Activated naive CD8-positive, alpha-beta T cell treated with anti-CD3 and anti-CD28 coated beads, Interleukin-2, amount 10 ng/mL, durations not matched to agents 7 days and 5 days (primary cell): ENCODE measurements at regions not wholly inside any gene's neighbourhood (a gene's known extent, or its start where the extent isn't known, plus 50 kb on each side); places are given as distances from the start of the nearest gene placed in this dataset.
"Not testable (repeated sequence)": the region's sequence is repeated elsewhere in the genome, so short reads cannot be mapped to it uniquely, and the experiment has no call there.

Experiments
- ATAC-seq: fragments of 150-1000 bp; cut with Tn5 transposase; one replicate; pipeline ENCODE4 v1.10.0; 2021; ENCODE audit warnings: low read depth, moderate library complexity
- POLR2A ChIA-PET: fragments of 350-600 bp; sonication (Branson Sonifier 250); formaldehyde crosslinking; loops from one replicate; lab custom pipeline; 2021; ENCODE audit warnings: antibody characterized with exemption; lab: Charles Lee
- DNase-seq: peaks from one replicate; pipeline ENCODE4 v3.0.0; 2021
- H3K27ac Mint-ChIP-seq: one replicate; pipeline ENCODE4 v1.8.0; 2022; ENCODE audit warnings: mild to moderate bottlenecking, mixed read lengths
- H3K27me3 Mint-ChIP-seq: one replicate; pipeline ENCODE4 v1.8.0; 2022; ENCODE audit warnings: mild to moderate bottlenecking, moderate library complexity, mixed read lengths
- H3K36me3 Mint-ChIP-seq: one replicate; pipeline ENCODE4 v1.8.0; 2021; ENCODE audit warnings: mild to moderate bottlenecking, mixed read lengths
- H3K4me1 Mint-ChIP-seq: one replicate; pipeline ENCODE4 v1.8.0; 2021; ENCODE audit warnings: mixed read lengths
- H3K4me3 Mint-ChIP-seq: one replicate; pipeline ENCODE4 v1.8.0; 2022; ENCODE audit warnings: mild to moderate bottlenecking, moderate library complexity, mixed read lengths
- H3K9me3 Mint-ChIP-seq: one replicate; pipeline ENCODE4 v1.8.0; 2021; ENCODE audit warnings: mixed read lengths

DNA sequence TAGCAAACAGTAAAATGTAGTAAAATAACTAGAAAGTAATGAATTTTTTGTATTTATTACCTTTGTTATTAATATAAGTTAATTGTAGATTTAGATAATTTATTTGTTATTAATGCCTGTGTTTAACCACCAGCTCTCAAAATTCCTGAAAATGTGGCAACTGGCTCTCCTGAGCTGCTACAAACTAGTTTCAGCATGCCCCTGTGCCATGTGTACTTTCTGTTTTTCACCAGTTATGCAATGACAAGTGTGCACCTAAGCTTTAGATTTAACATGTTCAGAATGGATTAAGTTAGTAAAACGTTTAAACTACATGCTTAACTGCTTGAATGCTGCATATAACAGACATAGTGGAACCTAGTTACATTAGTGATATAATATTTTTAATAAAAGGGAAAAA lies 88.1 kb downstream of the POSTN start:
- Mint-ChIP-seq H3K27me3 (no peaks in the 10 kb centered on the region), H3K9me3 (no peaks in the 10 kb centered on the region), H3K36me3 (no peaks in the 10 kb centered on the region), H3K4me1 (no peaks in the 10 kb centered on the region), H3K4me3 (no peak overlapping the region), H3K27ac (no peak overlapping the region)
- ATAC-seq (no peak), DNase-seq (no peak)
- POLR2A ChIA-PET = no interaction called here

GRCh38 chr13:37505531-37505930 lies 93.0 kb downstream of the POSTN start:
- DNase-seq (no peak), ATAC-seq (no peak)
- H3K4me3 Mint-ChIP-seq = no peak overlapping the region
- no peak overlapping the region for H3K27ac Mint-ChIP-seq
- H3K4me1 Mint-ChIP-seq = no peaks in the 10 kb centered on the region
- POLR2A ChIA-PET = no interaction called here
- peaks cover 2% of the 10 kb centered on the region for H3K9me3 Mint-ChIP-seq
- H3K36me3 Mint-ChIP-seq = no peaks in the 10 kb centered on the region
- no peaks in the 10 kb centered on the region for H3K27me3 Mint-ChIP-seq

- Mint-ChIP-seq H3K4me3 (no peak overlapping the region), H3K9me3 (peaks cover 2% of the 10 kb centered on the region), H3K27ac (no peak overlapping the region), H3K36me3 (no peaks in the 10 kb centered on the region), H3K4me1 (no peaks in the 10 kb centered on the region), H3K27me3 (no peaks in the 10 kb centered on the region)
- DNase-seq (no peak), ATAC-seq (no peak)
- POLR2A ChIA-PET = no interaction called here
Observed at GRCh38 chr13:37504251-37504650, 94.3 kb downstream of the POSTN start.

- H3K4me3 Mint-ChIP-seq = no peak overlapping the region
Observed at GRCh38 chr13:37503287-37503686, 95.3 kb downstream of the POSTN start.

DNA sequence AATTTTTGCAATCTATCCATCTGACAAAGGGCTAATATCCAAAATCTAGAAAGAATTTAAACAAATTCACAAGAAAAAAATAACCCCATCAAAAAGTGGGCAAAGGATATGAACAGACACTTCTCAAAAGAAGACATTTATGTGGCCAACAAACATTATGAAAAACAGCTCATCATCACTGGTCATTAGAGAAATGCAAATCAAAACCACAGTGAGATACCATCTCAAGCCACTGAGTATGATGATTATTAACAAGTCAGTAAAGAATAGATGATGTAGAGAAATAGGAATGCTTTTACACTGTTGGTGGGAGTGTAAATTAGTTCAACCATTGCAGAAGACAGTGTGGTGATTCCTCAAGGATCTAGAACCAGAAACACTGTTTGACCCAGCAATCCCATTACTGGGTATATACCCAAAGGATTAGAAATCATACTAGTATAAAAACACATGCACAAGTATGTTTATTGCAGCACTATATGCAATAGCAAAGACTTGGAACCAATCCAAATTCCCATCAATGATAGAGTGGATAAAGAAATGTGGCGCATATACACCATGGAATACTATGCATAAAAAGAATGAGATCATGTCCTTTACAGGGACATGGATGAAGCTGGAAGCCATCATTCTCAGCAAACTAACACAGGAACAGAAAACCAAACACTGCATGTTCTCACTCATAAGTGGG lies 96.1 kb downstream of the POSTN start:
- H3K27ac Mint-ChIP-seq, ATAC-seq, DNase-seq, H3K4me3 Mint-ChIP-seq, H3K9me3 Mint-ChIP-seq, H3K4me1 Mint-ChIP-seq, H3K36me3 Mint-ChIP-seq, H3K27me3 Mint-ChIP-seq, POLR2A ChIA-PET: not testable (repeated sequence)

More at GRCh38 chr13:37503287-37503686, 95.3 kb downstream of the POSTN start:
- DNase-seq = no peak
- H3K27ac Mint-ChIP-seq = no peak overlapping the region
- POLR2A ChIA-PET = no interaction called here
- no peaks in the 10 kb centered on the region for H3K36me3 Mint-ChIP-seq
- no peaks in the 10 kb centered on the region for H3K27me3 Mint-ChIP-seq
- ATAC-seq = no peak
- no peaks in the 10 kb centered on the region for H3K4me1 Mint-ChIP-seq
- peaks cover 5% of the 10 kb centered on the region for H3K9me3 Mint-ChIP-seq

- Mint-ChIP-seq H3K9me3 (peaks cover 5% of the 10 kb centered on the region), H3K4me1 (no peaks in the 10 kb centered on the region), H3K27ac (no peak overlapping the region), H3K4me3 (no peak overlapping the region), H3K27me3 (no peaks in the 10 kb centered on the region), H3K36me3 (no peaks in the 10 kb centered on the region)
- ATAC-seq (no peak), DNase-seq (no peak)
- POLR2A ChIA-PET = no interaction called here
Observed at GRCh38 chr13:37501187-37501586, 97.4 kb downstream of the POSTN start.

DNA sequence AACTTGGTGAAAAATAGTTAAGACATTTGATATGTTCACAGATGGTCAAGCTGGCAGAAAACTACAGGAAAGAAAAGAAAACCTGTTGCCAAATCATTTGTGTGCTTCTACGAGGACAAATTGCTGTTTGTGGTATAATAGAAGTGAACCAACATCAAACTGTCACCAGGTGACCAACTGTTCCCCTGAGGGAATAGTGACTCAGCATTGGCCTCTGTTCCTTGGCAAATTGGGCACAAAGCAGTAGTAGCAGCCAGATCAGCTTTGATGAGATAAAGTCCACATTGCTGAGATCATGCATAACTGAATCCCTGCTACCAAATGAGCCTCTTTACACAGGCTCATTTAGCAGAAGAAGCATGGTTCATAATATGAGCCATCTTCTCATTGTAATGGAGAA lies 103.5 kb downstream of the POSTN start:
- Mint-ChIP-seq H3K4me3 (no peak overlapping the region), H3K36me3 (no peaks in the 10 kb centered on the region), H3K27ac (no peak overlapping the region), H3K27me3 (no peaks in the 10 kb centered on the region), H3K9me3 (peaks cover 6% of the 10 kb centered on the region), H3K4me1 (no peaks in the 10 kb centered on the region)
- POLR2A ChIA-PET = no interaction called here
- no peak for DNase-seq
- no peak for ATAC-seq

GRCh38 chr13:37493775-37494174 lies 104.8 kb downstream of the POSTN start:
- H3K27me3 Mint-ChIP-seq = no peaks in the 10 kb centered on the region
- DNase-seq = no peak
- H3K4me1 Mint-ChIP-seq = no peaks in the 10 kb centered on the region
- POLR2A ChIA-PET = no interaction called here
- no peaks in the 10 kb centered on the region for H3K36me3 Mint-ChIP-seq
- peaks cover 4% of the 10 kb centered on the region for H3K9me3 Mint-ChIP-seq
- H3K4me3 Mint-ChIP-seq = no peak overlapping the region
- no peak for ATAC-seq
- no peak overlapping the region for H3K27ac Mint-ChIP-seq

DNA sequence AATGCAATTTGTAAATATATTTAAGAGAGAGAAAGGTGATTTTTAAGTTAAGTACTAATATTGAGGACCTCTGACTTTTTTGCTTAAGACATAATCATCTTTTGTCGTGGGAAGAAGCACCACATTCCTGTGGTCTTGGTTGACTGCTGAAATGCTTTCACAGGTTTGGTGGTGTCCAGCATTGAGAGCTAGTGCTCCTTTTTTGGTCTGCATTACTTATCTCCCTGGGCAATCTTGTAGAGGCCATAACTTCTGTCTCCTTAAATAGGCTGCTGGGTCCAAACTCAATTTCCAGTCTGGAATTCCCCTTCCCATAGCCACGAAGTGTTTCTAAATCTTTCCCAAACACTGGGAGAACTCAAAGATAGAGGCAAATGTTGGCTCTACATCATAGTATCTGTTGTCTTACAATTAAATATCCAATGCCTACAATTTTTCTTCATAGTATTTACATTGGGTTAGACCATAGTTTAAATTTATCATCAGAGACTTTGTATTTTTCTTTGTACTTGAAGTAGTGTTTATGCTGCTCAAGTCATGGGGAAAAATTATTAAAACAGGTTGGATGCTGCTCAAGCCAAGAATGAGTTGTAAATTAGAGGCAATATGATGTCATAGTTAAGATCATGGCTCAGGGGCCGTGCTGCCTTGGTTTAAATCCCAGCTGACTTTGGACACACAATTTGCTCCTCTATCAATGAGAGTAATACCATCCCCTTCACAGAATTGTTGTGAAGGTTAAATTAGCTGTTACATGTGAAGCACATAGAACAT lies 105.6 kb downstream of the POSTN start:
- ATAC-seq = no peak
- Mint-ChIP-seq H3K36me3 (no peaks in the 10 kb centered on the region), H3K4me1 (no peaks in the 10 kb centered on the region), H3K27ac (no peak overlapping the region), H3K4me3 (no peak overlapping the region), H3K9me3 (peaks cover 2% of the 10 kb centered on the region), H3K27me3 (no peaks in the 10 kb centered on the region)
- POLR2A ChIA-PET = no interaction called here
- DNase-seq = no peak

DNA sequence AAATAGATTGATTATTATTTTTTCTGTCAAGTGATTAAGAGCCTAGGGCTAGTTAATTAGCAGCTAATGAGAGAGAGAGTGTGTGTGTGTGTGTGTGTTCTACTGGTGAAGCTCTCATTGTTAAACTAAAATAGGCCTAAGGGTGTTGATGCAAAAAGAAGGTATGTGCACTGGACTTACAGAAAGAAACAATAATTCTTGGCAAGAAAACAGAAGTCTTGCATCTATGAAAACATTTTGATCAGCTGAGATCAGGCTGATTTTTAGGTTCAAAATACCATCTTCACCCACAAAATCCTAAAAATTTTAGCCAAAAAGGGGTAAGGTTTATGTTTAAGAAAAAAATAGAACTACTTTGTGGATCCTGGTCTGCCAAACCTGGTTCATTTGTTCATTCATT lies 106.5 kb downstream of the POSTN start:
- Mint-ChIP-seq H3K27ac (no peak overlapping the region), H3K36me3 (no peaks in the 10 kb centered on the region), H3K27me3 (no peaks in the 10 kb centered on the region), H3K4me1 (no peaks in the 10 kb centered on the region), H3K9me3 (peaks cover 2% of the 10 kb centered on the region), H3K4me3 (no peak overlapping the region)
- DNase-seq = no peak
- POLR2A ChIA-PET = no interaction called here
- ATAC-seq = no peak

DNA sequence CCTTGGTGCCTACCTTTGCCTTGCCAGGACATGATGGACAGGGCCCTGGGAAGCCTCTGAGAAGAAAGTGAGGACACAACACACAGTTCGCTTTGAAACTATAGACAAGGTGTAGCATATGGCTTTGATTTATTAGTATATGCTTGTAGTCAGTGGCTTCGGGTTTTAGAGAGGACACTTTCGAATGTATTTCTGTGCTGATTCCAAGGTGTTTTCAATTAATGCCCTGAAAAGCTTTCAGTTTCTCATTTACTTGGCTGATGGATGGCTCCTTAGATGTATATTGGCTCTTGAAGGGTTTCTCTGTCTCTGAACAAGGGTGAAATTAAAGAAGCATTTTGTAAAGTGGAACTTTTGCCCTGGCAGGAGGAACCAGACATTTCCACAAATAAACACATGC lies 106.9 kb downstream of the POSTN start:
- POLR2A ChIA-PET = no interaction called here
- H3K4me3 Mint-ChIP-seq = no peak overlapping the region
- no peaks in the 10 kb centered on the region for H3K4me1 Mint-ChIP-seq
- H3K27me3 Mint-ChIP-seq = no peaks in the 10 kb centered on the region
- ATAC-seq (no peak), DNase-seq (no peak)
- H3K9me3 Mint-ChIP-seq = peaks cover 4% of the 10 kb centered on the region
- no peaks in the 10 kb centered on the region for H3K36me3 Mint-ChIP-seq
- H3K27ac Mint-ChIP-seq = no peak overlapping the region

DNA sequence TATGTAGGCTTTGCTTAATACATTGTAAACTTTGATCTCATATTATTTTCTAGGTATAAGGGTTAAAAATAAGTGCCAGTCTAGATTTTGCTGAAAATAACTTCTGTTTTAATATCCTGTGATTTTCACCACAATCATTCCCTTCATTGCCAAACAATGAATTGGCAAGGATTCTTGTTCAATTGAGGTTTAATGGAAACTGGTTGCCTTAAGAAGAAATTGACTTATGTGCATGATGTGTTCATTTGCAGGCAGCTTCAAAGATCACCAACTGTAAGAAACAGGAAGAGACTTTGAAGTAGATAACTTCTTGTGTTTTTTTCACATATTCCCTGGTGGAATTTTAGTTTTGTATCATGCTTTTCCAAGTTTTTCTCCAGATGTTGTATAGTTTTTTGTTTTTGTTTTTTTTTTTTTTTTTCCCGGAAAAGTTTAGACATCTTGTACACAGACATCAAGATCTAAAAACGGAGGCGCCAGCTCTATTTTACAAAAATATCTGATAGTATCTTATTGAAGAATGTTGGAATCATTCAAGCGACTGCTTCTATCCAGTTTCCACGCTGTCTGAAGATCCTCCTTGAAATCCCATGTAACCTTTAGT lies 108.3 kb downstream of the POSTN start:
- POLR2A ChIA-PET = no interaction called here
- H3K9me3 Mint-ChIP-seq = peaks cover 6% of the 10 kb centered on the region
- no peaks in the 10 kb centered on the region for H3K36me3 Mint-ChIP-seq
- no peak for DNase-seq
- H3K27ac Mint-ChIP-seq = no peak overlapping the region
- H3K4me1 Mint-ChIP-seq = no peaks in the 10 kb centered on the region
- H3K27me3 Mint-ChIP-seq = no peaks in the 10 kb centered on the region
- ATAC-seq = no peak
- no peak overlapping the region for H3K4me3 Mint-ChIP-seq

DNA sequence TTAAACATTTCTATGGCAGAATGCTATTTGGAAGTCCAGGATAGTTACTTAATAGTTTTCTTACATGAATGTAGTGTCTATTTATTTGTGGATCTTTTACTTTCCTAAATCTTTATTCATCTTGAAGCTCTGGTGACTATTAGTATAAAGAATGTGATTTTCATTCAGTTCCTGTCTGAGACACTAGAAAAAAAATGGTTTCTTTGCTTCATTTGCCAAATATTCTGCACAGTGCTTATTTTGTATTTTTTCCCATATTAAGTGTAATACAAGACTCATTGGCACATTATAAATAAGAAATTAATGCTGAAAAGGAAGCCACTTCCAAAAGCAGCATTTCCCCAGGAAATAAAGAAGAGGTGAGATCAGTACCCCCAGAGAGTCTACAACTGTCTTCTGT lies 109.8 kb downstream of the POSTN start:
- H3K9me3 Mint-ChIP-seq = peaks cover 4% of the 10 kb centered on the region
- no peak for ATAC-seq
- no peak for DNase-seq
- H3K27ac Mint-ChIP-seq = no peak overlapping the region
- H3K4me3 Mint-ChIP-seq = no peak overlapping the region
- no peaks in the 10 kb centered on the region for H3K36me3 Mint-ChIP-seq
- POLR2A ChIA-PET = no interaction called here
- no peaks in the 10 kb centered on the region for H3K4me1 Mint-ChIP-seq
- H3K27me3 Mint-ChIP-seq = no peaks in the 10 kb centered on the region

DNA sequence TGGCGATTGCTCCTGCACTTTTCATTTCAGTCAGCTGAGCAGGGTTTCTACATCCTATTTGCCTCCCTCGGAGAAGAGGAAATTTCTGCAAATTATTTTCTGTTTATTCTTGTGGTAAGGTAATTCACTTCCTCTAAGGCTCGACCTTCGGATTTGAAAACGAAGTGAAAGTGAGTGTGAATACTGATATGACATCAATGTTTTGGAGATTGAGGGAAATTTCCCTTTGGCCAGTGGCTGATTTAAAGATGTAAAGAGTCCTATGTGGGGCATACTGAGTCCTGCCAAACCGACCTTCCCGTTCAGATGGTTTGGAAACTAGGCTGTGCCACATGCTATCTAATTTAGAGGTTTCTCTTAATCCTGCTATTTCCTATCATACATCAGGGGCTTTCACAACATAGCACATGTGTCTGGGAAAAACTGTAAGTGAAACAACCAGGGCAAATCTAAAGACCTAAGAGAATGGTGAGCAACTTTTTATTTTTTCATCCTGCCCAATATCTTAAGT lies 112.3 kb downstream of the POSTN start:
- Mint-ChIP-seq H3K27ac (no peak overlapping the region), H3K27me3 (no peaks in the 10 kb centered on the region)

More for the DNA sequence above, 112.3 kb downstream of the POSTN start:
- POLR2A ChIA-PET = no interaction called here
- Mint-ChIP-seq H3K36me3 (no peaks in the 10 kb centered on the region), H3K4me3 (no peak overlapping the region), H3K9me3 (peaks cover 4% of the 10 kb centered on the region), H3K4me1 (no peaks in the 10 kb centered on the region)
- no peak for ATAC-seq
- DNase-seq = no peak
